ENCODE measurements at regions not wholly inside any gene's neighbourhood (a gene's known extent, or its start where the extent isn't known, plus 50 kb on each side); places are given as distances from the start of the nearest gene placed in this dataset.

DNA sequence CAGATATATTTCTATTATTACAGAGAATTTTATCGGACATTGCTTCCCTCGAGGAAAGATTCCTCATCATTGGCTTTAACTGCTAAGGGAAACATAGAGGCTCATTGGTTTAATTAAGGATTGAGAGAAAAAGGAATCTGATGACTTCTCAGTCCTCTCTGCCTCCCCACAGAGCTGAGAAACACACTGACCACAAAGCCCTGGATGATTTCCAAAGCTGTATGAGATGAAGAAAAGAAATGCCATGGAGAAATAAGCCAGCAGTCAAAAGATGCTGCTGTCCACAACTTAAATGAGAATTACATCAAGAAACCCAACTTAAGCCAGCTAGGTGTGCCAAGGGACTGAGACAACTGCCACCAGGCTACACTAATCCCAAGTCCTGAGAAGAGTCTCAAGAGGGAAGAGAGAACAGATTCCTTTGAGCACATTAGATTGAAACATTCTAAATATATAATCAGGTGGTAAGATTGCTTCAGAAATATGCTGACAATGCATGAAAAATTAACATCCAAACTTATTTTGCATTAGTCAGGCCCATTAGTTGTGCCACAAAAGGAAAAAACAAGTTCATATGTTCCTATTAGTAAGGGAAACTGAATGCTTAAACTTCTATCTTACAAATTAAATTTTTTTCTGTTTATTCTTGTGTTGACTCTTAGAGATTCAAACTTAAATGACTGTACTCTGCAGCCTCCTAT is 308.1 kb upstream of the CYRIA start:
- no peaks in the 10 kb centered on the region for H3K27me3 ChIP-seq (ENCODE audit: insufficient read depth, low read length)
- H2BK15ac ChIP-seq (ENCODE audit: low read depth, low read length): no peak overlapping the region
- no peaks in the 10 kb centered on the region for H3K23me2 ChIP-seq (ENCODE audit: insufficient read length, low read depth, low read length, poor library complexity, severe bottlenecking)
- H2BK12ac ChIP-seq (ENCODE audit: insufficient read length, low read depth, low read length): no peak overlapping the region
- no peak overlapping the region for H4K5ac ChIP-seq (ENCODE audit: insufficient read length, low read depth, low read length)
- no peak overlapping the region for H2AK5ac ChIP-seq (ENCODE audit: insufficient read length, low read length)
- H3K9me3 ChIP-seq (ENCODE audit: control insufficient read depth, low read depth, low read length): no peaks in the 10 kb centered on the region
- H2BK5ac ChIP-seq (ENCODE audit: insufficient read length, low read length): no peak overlapping the region
- H3K14ac ChIP-seq (ENCODE audit: insufficient read depth, low read length): no peak overlapping the region
- no peak overlapping the region for H3K9ac ChIP-seq (ENCODE audit: extremely low read depth, insufficient read length, low read length)
- Mint-ChIP-seq H3K27me3 (ENCODE audit: low read depth) (no peaks in the 10 kb centered on the region; the same call in 1 of the 2 replicates), H3K4me1 (no peaks in the 10 kb centered on the region), H3K36me3 (ENCODE audit: insufficient read depth in 1 of 3, low read depth in 3 of 3) (no peaks in the 10 kb centered on the region), H3K27ac (no peak overlapping the region), H3K9me3 (no peaks in the 10 kb centered on the region), H3K4me3 (no peak overlapping the region)
- DNase-seq: no peak
- no peak overlapping the region for H3K4ac ChIP-seq (ENCODE audit: low read depth, low read length)
- no peak overlapping the region for H3K4me2 ChIP-seq (ENCODE audit: insufficient read depth, insufficient read length, low read length)
- H3K79me1 ChIP-seq (ENCODE audit: insufficient read depth, low read depth, low read length, poor library complexity, severe bottlenecking): no peaks in the 10 kb centered on the region
- no peaks in the 10 kb centered on the region for H3K79me2 ChIP-seq (ENCODE audit: insufficient read depth, low read length)
- H3K56ac ChIP-seq (ENCODE audit: insufficient read length, low read depth, low read length): no peak overlapping the region
- no peaks in the 10 kb centered on the region for H4K20me1 ChIP-seq (ENCODE audit: control insufficient read depth, insufficient read depth, insufficient read length)
- H2BK120ac ChIP-seq (ENCODE audit: low read depth, low read length, poor library complexity, severe bottlenecking): no peak overlapping the region
- TF ChIP-seq, protein P1, sequence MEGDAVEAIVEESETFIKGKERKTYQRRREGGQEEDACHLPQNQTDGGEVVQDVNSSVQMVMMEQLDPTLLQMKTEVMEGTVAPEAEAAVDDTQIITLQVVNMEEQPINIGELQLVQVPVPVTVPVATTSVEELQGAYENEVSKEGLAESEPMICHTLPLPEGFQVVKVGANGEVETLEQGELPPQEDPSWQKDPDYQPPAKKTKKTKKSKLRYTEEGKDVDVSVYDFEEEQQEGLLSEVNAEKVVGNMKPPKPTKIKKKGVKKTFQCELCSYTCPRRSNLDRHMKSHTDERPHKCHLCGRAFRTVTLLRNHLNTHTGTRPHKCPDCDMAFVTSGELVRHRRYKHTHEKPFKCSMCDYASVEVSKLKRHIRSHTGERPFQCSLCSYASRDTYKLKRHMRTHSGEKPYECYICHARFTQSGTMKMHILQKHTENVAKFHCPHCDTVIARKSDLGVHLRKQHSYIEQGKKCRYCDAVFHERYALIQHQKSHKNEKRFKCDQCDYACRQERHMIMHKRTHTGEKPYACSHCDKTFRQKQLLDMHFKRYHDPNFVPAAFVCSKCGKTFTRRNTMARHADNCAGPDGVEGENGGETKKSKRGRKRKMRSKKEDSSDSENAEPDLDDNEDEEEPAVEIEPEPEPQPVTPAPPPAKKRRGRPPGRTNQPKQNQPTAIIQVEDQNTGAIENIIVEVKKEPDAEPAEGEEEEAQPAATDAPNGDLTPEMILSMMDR (conservative IDR thresholded peaks at IDR 0.05): no peak
- WGBS (ENCODE audit: extremely low coverage, insufficient read length, low lambda C conversion rate): no CpG with 5 or more reads among the region's 2 CpGs
- no peak overlapping the region for H4K8ac ChIP-seq (replicated peaks; ENCODE audit: insufficient read length, low read depth, low read length)
- H2BK20ac ChIP-seq (ENCODE audit: low read depth, low read length, poor library complexity, severe bottlenecking): no peak overlapping the region
- H3T11ph ChIP-seq (ENCODE audit: low read length): no peak overlapping the region
- H3K18ac ChIP-seq (ENCODE audit: insufficient read length, low read depth, low read length): no peak overlapping the region
- H3K4me1 ChIP-seq (ENCODE audit: insufficient read depth, low read length): no peaks in the 10 kb centered on the region
- H3K23ac ChIP-seq (ENCODE audit: insufficient read length, low read depth, low read length): no peak overlapping the region
- no peak overlapping the region for H4K91ac ChIP-seq (ENCODE audit: insufficient read length, low read depth, low read length)
- H2AFZ ChIP-seq (ENCODE audit: low read length): no peak overlapping the region
- no peak overlapping the region for H3K27ac ChIP-seq (ENCODE audit: insufficient read length, low read depth, low read length)

Measured in H9 (cell line).